ENCODE measurements at regions not wholly inside any gene's neighbourhood (a gene's known extent, or its start where the extent isn't known, plus 50 kb on each side); places are given as distances from the start of the nearest gene placed in this dataset.

DNA sequence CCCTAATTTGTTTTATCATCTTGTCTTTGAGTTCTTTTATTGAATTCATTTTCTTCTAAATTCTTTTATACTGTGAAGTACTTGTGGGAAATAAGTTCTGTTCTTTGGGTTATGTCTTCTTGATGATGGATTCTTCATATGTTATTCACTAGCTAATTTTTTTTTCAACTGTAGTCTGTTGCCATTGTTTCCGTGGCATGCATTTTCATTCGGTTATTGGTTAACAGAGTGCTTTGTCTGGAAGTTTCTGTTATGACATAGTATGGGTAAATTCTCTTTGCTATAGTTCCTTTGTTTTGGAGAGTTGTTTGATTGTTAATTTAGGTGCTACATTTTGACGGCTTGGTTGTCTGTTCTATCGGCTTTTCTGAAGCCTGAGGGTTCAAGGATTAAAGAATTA is 184.9 kb upstream of the AADAT start:
- TF ChIP-seq EZH2 (IDR thresholded peaks at IDR 0.05; ENCODE audit: insufficient read depth, poor library complexity, severe bottlenecking) (no peak), EZH2phosphoT487 (IDR thresholded peaks at IDR 0.05; ENCODE audit: insufficient read depth, low read depth) (no peak)

All from GM23248 (cell line).